Endometrium (tissue), 2 donors: ENCODE measurements at regions not wholly inside any gene's neighbourhood (a gene's known extent, or its start where the extent isn't known, plus 50 kb on each side); places are given as distances from the start of the nearest gene placed in this dataset.

ENCODE experiments used
- FAIRE-seq: peaks from 2 replicates; lab custom pipeline; 2012; peaks lifted over from hg19 to GRCh38; lab: Jason Lieb, UNC
- donor health status: control.
- donor health status: control.

DNA sequence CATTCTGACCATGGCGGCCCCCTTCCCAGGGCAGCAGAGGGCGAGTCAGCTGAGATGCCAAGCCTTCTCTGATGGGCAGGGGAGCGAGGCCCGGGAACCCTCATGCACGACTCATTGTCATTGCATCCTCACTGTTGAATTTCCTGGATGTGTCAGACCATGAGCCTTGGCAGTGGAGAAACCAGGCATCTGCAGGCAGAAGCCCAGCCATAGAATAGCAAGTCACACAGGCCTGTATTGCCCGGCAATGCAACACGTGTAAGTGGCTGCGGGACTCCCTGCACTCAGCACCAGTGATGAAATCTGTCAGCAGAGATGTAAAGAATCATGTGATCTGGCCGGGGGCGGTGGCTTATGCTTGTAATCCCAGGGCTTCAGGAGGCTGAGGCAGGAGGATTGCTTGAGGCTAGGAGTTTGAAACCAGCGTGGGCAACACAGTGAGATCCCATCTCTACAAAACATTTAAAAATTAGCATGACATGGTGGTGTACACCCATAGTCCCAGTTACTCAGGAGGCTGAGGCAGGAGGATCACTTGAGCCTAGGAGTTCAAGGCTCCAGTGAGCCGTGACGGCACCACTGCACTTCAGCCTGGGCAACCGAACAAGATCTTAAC, 199.7 kb downstream of the KATNAL1 start:
- FAIRE-seq: no peak

DNA sequence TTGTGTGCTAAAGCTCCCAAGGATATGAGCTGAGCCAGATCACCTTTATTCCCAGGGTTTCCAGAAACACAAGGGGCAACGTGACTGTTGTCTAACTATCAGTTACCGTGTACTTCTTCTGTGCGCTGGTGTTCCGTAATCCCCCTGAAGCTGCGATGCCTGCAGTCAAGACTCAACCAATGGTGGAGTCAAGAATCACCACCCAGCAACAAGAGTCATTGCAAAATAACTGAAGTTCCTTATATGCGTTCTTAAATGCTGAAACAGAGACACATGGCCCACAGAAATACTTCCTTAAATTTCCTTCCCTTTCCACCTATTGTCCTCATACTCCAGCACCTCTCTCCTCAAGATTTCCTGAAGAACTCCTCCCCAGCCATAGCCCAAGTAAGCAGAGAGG, 200.2 kb downstream of the KATNAL1 start:
- no peak for FAIRE-seq

DNA sequence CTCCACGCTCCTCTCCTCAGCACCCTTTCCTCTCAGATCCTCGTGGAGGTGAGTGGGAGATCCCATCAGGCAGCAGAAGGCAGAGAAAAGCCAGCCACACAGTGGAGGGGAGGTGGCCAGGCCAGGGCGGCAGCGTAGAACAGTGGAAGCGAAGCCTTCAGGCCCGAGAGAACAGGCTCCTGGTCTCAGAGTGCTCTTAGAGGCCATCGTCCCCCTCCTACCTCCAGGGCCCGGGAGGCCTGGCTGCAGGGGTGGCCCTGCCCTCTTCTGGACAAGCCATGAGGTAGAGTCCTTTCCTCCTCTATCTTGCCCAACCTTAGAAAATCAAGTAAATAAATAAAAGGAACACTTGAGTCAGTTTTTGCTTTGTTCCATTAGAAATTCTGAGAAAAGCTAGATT, 202.0 kb downstream of the KATNAL1 start:
- FAIRE-seq: no peak

DNA sequence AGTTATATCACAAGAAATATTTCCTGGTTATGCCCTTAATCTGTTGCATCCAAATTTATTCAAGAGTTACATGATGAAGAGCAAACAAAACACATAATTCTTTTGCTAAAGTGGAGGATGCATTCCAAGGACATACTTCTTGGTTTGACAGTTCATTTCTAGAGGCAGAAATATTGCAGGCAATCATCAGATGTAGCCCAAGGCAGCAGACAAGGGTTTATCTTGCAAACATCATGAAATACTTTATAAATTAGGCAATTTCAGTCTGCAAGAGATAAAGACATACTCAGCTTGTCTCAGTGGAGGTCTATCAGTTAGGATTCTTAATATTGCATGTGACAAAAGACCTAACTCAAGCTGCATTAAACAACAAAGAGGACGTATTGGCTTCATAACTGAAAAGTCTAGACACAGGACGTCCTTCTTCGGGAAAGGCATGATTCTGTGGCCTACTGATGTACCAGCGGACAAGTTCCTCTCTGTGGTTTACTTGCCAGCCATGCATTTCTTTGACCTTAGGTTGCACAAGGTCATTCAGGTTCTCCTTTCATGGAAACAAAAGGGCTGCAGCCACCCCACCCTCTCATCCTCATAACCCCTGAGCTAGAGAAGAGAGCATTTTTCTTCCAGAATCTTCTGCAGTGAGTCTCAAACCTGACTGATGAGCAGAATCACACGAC, 204.1 kb downstream of the KATNAL1 start:
- no peak for FAIRE-seq

DNA sequence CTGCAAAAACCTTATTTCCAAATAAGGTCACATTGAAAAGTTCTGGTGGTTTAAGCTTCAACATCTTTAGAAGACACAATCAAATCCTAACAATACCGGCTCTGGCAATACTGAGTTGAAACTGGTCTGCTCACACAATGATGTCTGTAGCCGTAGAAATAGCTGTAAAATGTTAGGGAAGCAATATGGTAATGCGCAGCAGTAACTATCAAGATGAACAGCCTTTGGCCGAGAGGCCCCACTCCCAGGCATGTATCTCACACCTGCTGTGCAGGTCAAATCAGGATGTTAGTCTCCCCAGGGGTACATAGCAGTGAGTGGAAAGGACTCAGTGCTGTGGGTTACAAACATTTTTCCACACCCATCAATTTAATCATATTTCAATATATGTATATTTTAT, 207.1 kb downstream of the KATNAL1 start:
- no peak for FAIRE-seq

DNA sequence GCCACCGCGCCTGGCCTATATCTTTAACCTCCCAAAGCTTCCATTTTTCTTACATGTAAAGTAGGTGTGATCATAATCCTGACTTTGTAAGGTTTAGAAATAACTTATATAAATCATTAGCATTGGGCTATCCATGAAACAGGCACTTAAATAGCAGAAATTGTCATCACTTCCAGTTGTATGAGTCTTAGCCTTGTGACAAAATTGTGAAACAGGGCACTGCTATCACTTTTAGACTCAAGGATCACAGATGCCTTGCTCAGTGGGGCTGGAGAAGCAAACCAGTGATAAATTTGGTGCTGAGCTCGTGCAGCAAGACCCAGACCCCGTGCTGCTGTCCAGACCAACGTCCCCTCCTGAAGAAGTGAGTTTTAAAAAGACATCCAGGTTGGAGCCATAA, 209.7 kb downstream of the KATNAL1 start:
- FAIRE-seq: no peak

DNA sequence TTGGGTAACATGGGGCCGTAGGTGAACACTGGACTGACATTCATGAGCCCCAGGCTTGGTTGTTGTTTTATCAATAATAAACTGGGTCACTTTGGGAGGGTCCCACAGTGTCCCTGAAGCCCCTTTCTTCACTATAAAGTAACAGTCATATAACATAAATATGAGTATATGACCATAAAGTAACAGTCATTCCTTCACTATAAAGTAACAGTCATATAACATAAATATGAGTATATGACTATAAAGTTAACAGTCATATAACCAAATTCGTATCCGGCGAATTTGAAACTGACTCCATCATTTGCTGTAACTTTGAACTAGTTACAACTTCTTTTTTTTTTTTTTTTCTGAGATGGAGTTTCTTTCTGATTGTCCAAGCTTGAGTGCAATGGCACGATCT, 210.3 kb downstream of the KATNAL1 start:
- no peak for FAIRE-seq

DNA sequence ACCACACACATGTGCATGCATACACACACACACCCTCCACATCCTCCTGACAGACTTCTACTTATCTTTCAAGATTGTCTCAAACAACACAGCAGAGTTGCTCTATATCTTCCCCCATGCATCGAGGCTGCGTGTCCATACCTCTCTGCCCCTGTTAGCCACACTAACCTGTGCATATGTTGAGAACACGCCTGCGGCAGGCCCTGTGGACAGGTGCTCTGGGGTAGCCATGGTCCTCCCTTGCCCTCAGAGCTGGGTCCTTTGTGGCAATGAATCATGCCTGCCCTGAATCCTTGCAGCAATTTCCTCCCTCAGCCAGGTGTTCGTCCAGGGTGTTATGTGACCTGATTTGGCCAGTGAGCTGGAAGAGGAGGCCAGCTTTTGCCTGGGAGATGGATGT, 213.3 kb downstream of the KATNAL1 start:
- no peak for FAIRE-seq

DNA sequence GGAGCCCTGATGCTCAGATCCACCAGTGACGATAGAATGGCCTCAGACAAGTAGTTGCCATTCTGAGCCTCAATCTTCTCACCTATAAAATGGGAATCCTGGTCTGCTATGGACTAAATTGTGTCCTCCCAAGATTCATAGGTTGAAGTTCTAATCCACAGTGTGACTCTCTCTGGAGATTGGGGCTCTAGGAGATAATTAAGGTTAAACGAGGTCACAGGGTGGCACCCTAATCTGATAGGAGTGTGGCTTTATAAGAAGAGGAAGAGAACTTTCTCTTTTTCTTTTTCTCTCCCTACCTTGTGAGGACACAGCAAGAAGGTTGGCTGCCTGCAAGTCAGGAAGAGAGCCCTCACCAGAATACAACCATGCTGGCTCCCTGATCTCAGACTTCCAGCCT, 214.1 kb downstream of the KATNAL1 start:
- no peak for FAIRE-seq

DNA sequence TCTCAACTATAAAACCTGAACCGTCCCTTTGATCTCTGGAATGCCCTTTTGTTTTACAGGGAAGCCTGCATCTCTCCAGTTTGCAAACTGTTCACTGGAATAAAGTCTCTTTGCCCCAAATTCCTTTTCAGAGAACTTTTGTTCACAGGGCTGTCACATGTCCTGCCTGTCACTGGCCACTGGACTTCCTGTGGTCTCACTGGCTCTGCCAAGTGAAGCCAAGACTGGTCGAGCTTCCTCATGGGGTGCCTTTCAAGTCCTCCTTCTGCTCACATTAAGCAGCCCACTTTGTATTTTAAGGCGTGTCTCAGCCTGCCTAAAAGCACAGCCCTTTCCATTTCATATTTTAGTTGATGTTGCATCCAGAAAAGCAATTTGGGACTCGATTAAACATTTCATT, 215.7 kb downstream of the KATNAL1 start:
- FAIRE-seq: no peak

DNA sequence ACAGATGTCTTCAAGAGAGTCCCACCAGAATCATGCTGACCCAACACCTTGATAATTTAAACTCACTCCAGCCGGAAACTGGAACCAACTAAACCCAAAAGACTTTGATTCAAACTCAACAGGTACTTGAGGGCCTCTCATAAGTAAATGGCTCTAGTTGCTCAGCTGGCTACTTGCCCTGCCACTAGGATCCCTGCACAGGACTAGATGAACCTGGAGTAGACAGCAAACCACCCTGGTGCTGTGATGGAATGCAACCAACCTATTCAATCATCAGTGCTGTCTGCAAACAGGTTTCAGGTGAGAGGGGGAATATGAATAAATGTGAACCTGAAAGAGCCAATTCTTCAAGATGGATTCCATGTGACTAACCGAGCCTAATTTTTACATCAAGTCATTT, 216.3 kb downstream of the KATNAL1 start:
- FAIRE-seq: no peak

DNA sequence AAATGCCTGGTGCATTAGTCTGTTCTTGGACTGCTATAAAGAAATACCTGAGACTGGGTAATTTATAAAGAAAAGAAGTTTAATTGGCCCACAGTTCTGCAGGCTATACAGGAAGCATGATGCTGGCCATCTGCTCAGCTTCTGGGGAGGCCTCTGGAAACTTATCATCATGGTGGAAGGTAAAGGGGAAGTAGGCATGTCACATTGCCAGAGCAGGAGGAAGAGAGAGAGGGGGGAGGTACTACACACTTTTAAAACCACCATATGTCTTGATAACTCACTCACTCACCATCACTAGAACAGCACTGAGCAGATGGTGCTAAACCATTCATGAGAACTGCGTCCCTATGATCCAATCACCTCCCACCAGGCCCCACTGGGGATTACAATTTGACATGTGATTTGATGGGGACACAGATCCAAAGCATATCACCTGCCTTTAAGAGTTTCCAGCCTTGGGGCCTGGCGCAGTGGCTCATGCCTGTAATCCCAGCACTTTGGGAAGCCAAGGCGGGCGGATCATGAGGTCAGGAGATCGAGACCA, 219.0 kb downstream of the KATNAL1 start:
- no peak for FAIRE-seq

DNA sequence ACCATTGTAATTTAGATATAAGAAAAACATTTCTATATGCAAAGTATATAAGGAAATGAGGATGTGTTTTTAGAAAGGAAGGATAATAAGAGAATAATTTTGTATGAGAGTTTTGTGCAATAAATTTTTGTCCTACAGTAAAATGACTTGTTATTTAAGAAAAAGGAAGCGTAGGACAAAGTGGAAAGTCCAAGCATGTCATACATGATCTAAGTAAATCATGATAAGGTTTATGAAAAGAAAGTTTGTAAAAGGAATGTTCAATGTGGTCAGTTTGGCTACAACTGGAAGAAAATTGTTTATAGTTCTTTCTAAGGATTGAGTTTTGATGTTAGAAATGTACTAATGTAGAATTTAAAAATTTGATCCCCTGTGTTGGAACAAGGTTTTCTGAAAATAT, 222.3 kb downstream of the KATNAL1 start:
- no peak for FAIRE-seq

DNA sequence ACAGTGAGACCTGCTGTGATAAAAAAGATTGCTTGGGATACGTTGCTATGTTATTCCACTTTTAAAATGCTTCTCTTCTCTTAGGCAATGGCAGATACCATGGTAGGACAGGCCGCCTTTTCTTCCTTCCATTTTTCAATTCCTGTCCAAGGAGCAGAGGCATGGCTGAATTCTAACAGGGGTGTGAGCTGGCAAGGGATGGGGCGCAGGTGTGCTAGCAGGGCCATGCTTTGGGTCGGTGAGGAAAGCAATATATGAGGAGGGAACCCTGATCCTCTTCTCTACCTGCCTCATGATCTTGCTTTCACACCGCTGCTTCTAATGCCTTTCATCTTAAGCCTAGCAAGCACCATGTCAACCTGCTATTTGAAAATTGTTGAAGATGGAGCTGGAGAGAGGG, 225.0 kb downstream of the KATNAL1 start:
- FAIRE-seq: no peak

DNA sequence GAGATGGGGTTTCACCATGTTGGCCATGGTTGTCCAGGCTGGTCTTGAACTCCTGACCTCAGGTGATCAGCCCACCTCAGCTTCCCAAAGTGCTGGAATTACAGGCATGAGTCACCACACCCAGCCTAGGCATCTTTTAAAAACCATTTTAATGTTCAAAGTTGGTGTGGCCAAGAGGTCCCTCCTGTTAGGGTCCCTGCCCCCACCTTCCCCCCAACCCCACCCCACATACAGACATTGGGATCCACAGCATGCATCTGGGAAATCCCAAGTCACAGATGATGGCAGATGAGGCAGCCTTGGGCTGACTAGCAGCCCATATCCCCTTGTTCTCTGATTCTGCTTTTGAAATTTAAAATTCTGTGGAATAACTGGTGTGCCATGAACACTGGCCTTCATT, 226.0 kb downstream of the KATNAL1 start:
- no peak for FAIRE-seq

DNA sequence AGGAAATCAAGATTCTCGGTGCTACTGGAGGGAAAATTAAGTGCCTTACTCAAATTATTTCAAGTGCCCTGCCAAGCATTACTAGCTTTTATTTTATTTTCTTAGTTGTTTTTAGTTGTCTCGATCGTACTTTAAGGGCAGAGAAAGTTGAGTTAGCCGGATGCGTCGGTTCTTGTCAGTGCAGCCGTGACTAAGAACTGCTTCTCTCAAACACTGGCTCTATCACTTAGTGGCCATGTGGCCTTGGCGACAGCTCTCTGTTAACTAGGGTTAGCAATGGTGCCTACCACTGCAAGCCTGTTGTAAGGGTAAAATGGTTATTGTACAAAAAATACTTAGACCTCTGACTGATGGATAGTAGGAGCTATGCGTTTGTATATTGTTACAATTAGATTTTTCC, 227.8 kb downstream of the KATNAL1 start:
- no peak for FAIRE-seq

DNA sequence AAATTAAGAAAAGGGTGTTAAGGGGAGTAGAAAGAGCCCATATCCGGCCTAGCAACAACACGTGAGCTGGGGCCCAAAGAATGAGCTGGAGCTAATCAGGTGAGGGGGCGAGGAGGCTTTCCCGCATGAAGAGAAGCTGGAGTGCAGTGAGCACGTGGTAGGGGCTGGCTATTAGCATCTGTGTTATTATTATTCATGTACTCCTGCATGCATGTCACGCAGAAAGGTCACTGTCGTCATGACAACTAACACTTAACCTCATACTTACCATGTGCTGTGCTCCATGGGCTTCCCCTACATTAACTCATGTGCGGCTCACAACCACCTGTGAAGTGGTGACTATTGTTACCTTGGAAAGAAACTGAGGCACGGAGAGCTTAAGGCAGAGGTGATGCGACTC, 227.6 kb upstream of the UBL3 start:
- no peak for FAIRE-seq

DNA sequence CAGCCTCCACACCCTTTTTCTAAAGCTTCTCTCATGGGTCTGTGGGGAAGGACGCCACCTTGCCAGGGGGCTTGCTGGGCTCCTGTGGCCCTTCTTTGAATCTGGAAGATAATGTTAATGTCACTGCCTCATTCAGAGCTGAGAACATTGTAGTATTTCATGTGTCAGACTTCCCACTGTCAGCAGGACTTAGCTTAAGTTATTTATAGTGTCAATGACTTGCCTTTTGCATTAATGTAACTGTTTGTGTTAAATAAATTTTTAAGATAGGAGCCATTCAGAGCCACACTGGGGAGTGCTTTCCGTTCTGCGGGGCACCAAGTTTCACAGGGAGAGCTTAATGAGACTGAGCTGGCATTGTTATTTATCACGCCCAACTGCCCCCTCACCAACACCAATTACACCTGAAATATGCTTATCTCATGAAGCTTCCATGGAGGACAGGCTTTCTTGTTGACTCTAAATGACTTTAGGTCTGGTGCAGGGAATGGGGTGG, 226.9 kb upstream of the UBL3 start:
- FAIRE-seq: no peak

DNA sequence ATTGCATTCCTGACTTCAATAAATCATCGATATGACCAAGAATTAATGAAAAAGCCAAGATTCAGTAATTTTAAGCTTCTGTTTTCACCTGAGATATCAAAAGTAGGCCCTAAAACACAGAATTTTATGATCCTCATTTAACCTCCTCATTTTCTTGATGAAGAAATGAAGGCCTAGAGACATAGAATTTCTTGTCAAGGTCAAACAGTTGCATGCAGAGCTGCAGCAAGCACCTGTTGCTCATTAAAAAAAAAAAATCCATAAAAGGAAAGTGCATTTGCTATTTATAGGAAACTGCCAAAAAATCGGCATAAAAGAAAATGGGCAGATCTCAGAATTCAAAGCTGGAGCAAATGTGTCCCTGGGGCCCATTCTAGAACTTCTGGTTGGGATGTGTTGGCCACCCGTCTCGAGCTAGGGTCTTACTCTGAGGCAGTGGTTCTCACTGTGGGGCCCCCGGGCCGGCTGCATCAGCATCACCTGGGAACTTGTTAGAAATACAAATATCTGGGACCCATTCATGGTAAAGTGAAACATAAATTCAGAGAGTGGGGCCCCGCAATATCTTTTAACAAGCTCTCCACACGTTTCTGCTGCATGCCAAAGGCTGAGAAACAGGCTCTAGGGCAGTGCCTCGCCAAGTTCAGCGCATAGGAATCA, 224.7 kb upstream of the UBL3 start:
- FAIRE-seq: no peak

DNA sequence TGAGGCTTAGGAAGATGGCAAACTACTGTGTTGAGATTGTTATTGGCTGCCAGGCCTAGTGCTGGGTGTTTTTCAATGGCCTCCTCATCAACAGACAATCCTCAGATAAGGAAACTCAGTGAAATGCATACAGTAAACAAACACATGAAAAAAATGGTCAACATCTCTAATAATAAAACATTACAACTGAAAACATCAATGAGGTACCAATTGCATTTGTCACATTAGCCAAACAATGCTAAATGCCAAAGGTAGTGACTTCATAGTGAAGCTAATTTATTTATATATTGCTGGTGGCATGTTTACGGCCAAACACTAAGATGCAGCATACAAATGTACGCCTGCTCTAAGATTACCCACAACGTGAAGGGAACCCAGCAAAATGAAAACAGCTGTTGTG, 224.0 kb upstream of the UBL3 start:
- no peak for FAIRE-seq

DNA sequence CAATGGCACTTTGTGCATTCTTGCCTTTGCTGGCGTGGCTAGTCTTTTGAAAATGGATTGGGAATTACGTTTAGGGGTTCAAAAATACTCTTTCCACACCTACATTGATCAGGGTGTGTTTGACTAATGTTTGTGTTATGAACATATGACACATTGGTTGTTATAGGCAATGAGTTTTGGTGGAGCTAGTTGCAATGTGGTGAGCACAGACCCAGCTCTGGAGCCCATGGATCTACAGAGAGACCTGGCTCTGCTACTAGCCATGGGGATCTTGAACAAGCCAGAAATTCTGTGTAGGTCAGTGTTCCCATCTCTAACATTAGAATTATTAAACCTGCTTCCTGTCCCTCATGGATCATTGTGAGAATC, 222.4 kb upstream of the UBL3 start:
- no peak for FAIRE-seq

DNA sequence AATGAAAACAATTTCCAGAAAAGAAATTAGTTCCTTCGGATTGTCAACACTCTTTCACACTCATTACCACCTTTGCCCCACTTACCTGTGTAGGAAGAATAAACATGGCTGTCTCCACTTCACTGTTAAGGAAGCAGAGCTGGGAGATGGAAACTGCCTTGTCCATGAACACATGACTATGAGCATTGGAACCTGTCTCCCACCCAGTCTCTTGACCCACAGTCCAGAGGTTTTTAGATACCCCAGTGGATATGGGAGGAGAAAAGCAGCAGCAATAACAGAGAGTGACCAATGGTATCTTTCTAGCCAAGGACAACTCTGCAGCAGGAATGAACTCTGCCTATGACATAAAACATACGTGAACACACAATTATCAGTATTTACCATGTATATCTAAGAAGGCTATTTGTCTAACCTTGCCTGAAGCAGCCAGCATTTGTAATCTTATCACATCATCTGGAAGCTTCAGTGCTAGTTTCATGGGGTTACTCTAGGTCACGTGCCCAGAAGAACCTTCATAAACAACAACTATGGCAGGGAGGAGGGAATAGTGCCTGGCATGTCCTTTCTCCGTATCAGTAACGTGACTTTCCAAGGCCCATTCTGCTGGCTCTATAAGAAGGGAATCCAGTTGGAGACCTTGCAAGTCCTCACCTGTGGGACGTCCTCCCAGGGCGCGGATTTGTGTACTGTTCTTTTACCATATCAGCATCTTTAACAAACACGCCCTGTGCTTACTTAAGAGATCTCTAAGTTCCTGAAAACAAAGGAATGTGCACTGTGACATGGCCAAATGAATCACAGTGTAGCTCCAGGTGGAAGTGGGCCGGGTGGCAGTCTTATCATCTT, 221.8 kb upstream of the UBL3 start:
- FAIRE-seq: no peak

DNA sequence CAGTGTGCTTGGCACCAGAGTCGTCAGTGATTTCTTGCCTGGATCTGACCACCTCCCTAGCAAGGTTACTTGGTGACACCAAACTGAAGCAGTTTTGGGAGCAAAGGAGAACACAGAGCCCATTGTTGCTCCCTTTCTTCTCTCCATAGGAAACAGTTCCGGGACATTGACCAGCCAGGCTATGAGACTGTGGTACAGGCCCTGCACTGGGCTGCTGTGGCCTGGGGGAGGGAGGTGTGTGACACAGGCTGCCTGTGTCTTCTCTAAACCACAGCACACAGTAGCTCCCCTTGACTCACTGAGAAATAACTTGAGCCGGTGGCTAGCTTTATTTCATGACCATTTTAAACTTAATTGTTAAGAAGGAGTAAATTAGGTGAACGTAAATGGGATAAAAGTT, 214.8 kb upstream of the UBL3 start:
- FAIRE-seq: no peak
